HG02678 (cell line): ENCODE measurements at regions not wholly inside any gene's neighbourhood (a gene's known extent, or its start where the extent isn't known, plus 50 kb on each side); places are given as distances from the start of the nearest gene placed in this dataset.
A peak's percentile ranks its signal among the peaks of the same experiment; 100 is the strongest.
"Not testable (repeated sequence)": the region's sequence is repeated elsewhere in the genome, so short reads cannot be mapped to it uniquely, and the experiment has no call there.

Source experiments
- ATAC-seq: cut with Tn5 transposase; IDR thresholded peaks from one replicate; pipeline ENCODE4 v1.9.1; 2021; ENCODE audit warnings: mild to moderate bottlenecking, moderate library complexity; ENCODE audit not compliant: unreplicated experiment

DNA sequence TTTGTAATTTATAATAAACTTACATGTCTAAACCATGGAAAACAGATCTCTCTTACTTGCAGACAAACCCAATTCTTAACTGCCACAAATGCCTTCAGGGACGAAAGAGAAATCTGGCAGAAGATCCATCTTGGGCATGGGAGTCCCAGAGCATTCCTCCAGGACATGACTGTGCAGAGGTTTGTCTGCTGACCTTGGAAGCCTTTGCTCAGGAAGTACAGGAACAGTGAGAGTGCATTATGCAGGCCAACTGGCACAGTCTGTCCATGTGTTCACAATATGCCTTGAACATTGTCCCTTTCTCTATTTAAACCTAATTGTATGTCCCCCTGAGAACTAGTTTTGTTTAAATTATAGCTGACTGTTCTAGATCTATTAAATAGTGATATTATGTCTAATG, 467.1 kb downstream of the ATP23 start:
- no peak for ATAC-seq

DNA sequence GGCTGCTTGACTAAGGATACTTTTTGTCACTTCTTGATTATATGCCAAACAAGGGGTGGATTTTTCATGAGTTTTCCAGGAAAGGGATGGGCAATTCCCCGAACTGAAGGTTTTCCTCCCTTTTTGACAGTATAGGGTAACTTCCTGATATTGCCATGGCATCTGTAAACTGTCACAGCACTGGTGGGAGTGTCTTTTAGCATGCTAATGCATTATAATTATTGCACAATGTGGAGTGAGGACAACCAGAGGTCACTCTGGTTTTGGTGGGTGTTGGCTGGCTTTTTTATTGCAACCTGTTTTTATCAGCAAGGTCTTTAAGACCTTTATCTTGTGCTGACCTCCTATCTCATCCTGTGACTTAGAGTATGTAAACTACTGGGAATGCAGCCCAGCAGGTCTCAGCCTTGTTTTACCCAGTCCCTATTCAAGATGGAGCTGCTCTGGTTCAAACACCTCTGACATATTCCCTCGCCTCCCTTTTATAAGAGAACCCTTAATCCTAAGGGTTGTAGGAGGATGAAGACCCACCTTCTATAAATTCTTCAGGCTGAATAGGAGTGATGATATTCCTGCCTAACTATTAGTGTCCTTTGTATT, 471.2 kb downstream of the ATP23 start:
- no peak for ATAC-seq

DNA sequence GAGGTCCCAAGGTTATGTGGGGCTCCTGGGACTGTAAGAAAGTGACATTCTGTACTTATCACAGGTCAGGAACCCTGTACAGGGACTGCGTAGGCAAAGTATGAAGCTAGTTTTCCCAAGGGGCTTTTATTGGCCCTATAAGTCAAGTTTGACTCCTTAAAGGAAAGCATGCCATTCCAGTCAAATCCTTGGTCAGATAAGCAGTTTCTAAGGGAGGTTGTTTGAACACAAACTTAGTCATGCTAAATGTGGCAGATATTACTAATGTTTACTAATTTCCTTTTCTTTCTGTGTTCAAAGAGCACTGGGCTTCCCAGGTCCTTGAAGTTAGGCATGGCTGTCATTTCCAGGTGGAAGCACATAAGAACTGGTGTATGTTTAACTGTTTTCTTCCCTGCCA, 472.4 kb downstream of the ATP23 start:
- ATAC-seq = no peak

DNA sequence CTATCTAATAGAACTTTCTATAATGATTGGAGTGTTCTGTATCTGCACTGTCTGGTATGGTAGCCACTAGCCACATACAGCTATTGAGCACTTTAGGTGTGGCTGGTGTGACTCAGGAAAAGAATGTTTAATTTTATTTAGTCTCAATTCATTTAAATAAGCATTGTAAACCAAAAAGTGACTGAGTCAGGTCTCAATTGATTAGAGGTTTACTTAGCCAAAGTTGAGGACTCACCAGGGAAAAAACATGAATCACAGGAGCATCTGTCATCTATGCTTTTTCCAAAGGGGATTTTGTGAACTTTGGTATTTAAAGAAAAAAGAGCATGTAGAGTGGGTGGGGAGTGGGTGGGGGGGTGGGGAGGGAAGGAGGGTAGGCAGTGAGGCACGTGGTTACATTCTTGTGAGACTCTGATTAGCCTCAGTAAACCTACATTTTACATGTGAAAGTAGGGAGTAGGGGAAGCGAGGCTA, 473.1 kb downstream of the ATP23 start:
- no peak for ATAC-seq

DNA sequence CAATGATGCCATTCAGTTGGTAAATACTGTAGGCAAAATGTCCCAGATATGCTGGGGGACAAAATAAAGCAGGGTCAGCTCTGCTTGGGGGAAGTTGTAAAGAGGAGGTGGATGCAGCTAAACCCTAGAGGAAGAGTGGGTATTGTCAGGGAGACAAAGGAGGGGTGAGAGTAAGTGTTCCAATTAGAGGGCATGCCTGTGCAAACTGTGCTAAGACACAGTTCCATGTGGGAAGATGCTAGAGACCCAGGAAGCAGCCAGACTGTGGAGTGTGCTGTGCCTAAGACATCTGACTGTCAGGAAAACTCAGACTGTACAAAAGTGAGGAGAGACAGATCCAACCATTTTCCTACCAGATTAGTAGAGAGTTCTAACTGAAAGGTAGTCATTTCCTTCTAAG, 474.3 kb downstream of the ATP23 start:
- ATAC-seq = no peak

DNA sequence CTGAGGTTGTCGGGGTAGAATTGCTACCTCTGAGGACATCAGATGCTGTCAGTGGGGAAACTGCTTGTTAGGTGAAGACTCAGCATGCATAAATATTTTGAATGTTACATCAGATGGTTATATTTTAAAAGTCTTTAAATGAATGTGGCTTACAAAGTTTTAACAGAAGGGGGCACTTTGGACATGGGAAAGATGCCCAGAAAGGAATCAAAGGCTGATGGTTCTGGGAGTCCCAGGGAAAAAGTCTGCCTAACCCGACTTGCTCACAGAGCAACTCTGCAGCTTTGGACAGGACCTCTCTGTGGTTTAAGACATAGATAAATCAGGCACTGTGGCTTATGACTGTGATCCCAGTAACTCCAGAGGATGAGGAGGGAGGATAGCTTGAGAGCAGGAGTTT, 474.9 kb downstream of the ATP23 start:
- no peak for ATAC-seq

DNA sequence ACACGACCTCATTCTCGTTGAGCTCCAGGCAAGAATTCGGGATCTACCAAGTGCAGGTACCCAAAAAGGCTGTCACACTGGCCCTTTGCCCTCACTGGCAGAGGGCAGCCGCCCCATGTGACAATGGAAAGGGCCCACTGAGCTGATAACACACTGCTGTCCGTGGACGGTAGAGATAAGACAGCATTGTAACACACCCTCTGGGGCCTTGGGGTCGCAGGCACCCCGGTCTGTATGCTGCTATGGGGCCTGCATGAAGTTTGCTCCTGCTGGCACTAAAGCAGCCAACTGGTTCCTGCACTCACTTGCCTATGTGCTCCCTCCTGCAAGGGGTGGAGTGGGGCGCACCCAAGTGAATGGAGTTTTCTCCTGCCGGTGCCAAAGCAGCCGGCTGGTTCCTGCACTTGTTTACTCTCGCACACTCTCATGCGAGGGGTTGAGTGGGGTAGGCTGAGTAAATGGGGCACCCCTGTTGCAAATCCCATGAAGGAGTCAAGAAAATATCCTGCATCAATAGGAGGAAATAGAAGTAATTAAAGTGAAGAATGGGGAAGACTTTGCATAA, 477.9 kb downstream of the ATP23 start:
- ATAC-seq = no peak

DNA sequence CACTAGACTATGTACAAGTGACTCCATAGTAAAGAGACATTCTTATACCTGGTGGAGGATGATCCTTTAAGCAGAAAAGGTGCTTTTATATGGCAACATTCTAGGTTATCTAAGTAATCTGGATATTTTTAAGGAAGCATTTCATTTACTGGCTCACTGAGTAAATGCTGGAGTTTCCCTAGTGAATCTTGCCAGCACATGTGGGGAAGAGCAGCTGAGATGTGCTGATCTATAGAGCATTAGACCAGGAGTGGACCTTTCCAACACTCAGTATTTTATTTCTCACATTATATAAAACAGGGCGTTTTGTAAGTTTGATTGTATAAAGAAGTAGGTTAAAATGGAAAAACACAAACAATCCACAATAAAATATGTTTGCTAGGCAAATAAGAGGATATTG, 478.5 kb downstream of the ATP23 start:
- no peak for ATAC-seq

DNA sequence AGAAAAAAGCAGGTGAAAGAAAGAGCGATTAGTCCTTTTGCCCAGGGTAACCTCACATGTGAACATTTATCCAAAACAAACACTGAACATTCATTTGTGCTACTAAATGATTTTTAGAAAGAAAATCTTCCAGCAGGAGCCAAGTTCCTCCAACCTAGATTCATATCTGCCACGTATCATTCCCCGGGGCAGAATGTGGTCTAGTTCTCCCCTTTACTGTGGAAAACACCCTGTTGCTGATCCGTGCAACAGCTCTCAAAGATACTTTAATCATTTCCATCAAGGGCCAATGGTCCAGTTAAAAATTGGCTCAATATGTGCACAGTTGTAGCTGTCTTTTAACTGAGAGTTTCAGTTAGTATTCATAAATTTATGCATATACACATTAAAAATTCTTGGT, 479.1 kb downstream of the ATP23 start:
- ATAC-seq = no peak

DNA sequence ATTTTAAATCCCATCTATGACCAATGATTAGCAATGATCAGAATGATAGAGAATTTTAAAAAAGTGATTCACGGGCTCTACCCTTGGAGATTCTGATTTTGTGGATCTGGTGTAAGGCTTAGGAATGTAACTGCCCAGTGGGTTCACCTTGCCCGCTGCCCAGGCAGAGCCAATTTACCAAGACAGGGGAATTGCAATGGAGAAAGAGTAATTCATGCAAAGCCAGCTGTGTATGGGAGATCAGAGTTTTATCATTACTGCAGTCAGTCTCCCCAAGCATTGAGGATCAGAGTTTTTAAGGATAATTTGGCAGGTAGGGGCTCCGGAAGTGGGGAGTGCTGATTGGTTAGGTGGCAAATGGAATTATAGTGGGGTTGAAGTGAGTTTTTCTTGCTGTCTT, 480.6 kb downstream of the ATP23 start:
- ATAC-seq = no peak

DNA sequence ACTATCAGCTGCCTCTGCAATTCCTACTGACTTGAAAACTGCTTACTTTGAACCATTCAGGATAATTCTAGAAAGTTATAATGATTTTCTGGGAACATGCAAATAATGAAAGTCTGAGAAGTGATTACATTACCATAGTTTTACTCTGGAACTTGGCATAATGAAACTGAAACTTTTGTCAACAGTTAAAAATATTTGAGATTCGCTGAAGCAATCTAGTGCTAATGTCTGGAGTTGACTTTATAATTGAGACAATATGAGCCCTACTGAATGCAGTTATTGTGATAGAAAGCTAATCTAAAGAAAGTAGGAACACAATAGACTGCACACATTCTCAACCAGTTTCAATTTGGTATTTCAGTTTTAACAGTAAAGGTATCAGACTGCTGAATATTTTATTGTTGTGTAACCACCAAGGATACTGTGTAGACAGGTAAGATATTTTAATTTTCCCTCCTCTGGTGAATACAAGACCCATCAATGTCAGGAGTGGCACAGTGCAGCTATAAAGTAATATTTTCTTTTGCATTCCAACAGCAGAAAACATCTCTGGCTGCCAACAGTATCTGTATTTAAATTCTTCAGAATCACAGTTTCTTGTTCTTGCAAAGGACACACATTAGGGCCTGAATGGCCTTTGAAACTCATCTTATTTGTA, 483.5 kb downstream of the ATP23 start:
- ATAC-seq = peak; percentile 35

DNA sequence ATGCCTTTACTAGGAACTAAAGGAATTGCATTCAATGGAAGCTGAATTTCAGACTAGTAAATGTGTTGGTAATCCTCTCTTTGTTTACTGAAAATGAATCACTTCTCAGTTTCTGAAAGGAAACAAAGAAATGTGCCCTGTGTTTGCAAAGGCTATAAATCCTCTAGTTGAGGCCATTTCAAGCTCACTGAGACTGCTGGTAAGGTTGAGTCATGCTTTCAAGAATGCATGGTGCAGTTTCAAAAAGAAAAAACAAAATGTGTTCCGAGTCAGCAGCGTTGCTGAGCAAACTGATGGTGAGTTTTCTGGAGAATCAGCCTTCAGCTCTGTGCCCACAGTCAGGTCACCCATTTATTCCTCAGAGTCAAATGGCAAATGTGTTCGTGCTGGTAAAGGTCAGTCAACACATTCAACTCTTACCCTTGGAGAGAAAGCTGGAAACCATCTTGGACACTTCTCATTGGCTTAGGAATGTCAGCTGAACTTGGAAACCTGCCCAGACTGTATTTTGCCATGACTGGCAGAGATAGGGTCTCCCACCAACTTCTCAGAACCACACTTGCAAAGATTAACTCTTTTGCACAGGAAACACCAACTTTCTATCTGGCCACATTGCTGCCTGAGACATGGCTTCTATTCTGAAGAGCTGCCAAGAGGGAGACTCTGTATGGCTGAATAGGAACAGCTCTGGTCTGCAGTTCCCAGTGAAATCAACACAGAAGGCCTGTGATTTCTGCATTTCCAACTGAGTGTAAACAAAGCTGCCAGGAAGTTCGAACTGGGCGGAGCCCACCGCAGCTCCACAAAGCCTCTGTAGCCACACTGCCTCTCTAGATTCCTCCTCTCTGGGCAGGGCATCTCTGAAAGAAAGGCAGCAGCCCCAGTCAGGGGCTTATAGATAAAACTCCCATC, 484.4 kb downstream of the ATP23 start:
- peak; percentile 86 for ATAC-seq

DNA sequence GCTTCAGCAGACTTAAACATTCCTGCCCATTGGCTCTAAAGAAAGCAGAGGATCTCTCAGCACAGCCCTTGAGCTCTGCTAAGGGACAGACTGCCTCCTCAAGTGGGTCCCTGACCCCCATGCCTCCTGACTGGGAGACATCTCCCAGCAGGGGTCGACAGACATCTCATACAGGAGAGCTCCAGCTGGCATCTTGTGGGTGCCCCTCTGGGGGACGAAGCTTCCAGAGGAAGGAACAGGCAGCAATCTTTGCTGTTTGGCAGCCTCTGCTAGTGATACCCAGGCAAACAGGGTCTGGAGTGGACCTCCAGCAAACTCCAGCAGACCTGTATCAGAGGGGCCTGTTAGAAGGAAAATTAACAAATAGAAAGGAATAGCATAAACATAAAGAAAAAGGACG, 485.1 kb downstream of the ATP23 start:
- not testable (repeated sequence) for ATAC-seq

DNA sequence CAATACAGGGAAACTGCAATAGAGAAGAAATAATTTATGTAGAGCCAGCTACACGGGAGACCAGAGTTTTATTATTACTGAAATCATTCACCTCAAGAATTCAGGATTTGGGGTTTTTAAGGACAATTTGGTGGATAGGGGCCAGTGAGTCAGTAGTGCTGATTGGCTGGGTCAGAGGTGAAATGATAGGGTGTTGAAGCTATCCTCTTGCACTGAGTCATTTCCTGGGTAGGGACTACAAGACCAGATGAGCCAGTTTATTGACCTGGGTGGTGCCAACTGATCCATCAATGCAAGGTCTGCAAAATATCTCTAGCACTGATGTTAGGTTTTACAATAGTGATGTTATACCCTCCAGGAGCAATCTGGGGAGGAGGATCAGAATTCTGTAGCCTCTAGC, 486.3 kb downstream of the LRIG3 start:
- no peak for ATAC-seq

DNA sequence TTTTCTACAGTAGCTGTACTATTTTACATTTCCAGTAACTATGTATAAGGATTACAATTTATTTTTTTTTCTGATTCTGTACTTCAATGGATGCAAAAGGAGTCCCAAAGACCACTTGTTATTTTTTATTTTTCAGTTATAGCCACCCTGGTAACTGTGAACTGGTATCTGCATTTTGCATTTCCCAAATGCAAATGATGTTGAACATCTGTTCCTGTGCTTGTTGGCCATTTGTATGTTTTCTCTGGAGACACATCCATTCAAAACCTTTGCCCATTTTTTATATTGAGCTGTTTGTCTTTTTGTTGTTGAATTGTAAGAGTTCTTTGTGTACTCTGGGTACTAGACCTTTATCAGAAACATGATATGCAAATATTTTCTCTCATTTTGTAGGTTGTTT, 485.6 kb downstream of the LRIG3 start:
- ATAC-seq = no peak

DNA sequence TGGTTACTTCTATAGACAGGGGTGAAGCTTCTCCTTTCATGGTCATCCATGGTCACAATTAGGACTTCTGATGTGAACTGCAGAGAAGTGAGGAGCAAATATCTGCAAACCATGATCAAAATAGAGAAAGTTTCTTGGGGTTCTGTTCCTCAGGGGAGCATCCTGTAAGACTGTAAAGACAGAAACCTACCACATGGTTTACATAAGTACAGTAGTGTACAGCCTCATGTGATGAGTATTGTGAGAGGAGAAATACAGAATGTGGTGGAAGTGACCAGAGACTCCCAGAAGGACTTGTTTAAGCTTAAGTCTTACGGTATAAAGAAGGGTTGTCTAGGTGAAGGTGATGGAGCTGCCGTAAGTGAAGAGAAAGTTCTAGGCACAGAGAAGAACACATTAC, 484.7 kb downstream of the LRIG3 start:
- peak; percentile 69 for ATAC-seq

DNA sequence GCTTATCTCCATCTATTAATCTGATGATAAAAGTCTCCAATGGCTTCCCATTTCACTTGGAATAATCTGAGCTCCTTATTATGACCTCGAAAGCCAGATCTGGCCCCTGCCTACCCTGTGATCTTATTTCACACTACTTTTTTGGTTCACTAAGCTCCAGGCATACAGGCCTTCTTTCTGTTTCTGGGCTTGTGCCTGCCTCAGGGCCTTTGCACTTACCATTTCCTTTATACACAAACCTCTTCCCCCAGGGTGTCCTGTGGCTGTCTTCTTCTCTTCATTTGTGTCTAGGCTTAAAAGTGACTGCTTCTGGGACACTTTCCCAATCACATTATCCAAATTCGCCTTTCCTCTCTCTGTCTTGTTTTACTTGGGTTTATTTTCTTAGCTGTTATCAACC, 478.8 kb downstream of the LRIG3 start:
- ATAC-seq = no peak

DNA sequence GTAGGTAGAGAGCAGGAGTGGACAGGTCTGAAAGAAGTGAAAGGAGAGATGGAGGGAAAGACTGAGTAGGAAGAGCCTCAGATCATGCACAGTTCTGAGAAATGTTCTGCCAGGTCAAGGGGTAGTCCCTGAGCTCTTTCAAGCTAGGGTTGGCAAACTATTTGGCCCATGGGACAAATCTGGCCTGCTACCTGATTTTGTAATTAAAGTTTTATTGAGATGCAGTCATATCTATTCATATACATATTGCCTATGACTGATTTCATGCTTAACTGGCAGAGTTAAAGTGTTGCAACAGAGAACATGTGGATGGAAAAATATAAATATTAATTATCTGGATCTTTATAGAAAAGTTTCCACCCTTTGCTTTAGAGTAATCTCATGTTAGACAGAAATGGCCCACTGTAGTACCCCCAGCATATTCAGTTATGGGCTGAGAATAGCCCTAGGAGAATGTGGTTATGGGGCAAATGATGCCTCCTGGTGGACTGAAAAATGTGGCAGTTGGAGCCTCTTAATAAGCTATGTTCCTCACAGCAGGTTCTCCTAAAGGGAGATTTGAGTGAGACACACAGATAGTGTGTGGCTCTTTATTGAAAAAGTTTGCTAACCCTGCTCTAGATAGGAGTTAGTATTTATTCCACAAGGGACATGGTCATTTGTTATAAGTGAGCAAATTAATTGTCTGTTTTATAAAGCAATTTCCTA, 476.9 kb downstream of the LRIG3 start:
- ATAC-seq = peak; percentile 84

DNA sequence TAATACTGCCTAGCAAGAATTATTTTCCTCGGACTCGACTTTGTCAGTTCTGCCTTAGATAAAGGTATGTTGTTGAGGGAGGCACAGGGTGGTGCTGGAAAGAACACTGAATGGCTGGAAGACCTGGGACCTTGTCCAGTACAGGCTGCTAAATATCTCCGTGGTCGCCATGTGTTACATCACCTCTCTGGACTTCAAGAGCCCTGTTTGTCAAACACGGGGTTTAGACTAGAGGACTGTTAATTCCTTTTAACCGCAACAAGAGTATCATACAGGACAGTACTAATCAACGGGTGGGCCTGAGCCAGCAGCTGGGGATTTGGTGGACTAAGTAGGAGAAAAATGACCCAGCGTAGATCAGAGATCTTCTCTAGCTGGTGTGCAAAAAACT, 476.3 kb downstream of the LRIG3 start:
- no peak for ATAC-seq

DNA sequence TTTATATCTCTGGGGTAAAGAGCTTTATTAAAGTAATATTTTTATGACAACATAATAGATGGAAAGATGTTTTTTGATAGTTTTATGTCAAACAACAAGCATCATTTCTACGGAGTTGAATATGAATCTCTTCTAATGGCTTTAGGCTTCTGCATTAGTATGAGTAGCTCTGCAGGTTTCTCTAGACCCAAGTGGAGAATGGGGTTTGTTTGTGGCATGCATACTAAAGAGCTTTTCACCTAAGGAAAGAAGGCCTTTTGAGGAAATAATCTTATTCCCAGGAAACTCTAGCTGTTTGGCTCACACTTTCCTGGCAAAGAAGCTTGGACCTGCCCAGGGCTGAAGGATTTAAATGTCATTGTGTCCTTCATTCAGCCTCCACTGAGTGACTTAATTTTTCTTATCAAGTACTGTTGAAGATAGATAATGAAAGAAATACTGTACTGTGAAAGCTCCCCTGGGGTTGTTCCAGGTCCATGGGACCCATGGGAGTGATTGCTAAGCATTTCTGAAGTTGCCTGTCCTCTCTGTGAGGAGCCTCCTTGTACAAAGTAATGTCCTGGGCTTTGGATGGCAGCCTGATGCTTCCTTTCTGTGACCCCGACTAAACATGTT, 469.3 kb downstream of the LRIG3 start:
- ATAC-seq = no peak

DNA sequence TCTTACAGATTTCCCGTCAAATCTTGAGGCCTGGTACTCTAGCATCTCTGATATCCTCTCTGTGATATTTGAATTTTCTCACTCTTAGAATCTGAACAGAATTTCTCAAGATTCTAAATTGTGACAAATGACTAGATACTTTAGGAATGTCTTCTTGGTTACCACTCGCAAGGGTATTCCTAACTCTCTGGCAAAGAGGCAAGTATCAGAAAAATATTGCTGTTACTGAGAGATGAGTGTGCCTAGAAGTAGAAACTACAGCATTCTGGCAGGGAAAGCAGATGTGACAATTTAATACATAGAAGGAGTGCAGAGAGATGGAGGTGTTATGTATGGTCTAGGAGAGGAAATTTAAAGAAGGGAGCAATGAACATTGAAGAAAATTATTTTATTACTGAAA, 467.8 kb downstream of the LRIG3 start:
- no peak for ATAC-seq
